Dedifferentiated amniotic fluid mesenchymal stem cell (primary cell): ENCODE measurements at regions not wholly inside any gene's neighbourhood (a gene's known extent, or its start where the extent isn't known, plus 50 kb on each side); places are given as distances from the start of the nearest gene placed in this dataset.
"Not testable (repeated sequence)": the region's sequence is repeated elsewhere in the genome, so short reads cannot be mapped to it uniquely, and the experiment has no call there.

ENCODE experiments used
- DNase-seq: peaks from one replicate; pipeline ENCODE4 v3.0.0-alpha.2; 2016; ENCODE audit errors: extremely low spot score

DNA sequence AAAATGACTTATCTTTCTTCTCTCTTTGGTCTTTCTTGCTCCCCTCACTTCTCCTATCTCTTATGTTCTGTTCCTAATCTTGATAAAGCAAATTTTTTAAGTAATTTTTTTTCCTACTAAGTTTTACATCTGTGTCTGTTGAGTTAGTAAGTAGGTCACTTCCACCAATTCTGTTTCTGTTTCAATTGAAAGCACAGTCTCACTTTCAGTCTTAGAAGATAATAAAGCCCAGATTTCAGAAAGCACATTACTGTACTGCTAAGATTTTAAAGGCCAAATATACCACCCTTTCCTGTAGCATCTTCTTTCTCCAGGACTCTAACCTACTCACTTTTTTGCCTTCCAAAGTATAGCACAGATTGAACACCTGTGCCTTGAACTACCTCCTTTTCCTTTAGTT, 866.1 kb upstream of the ADGRB3 start:
- DNase-seq: no peak

DNA sequence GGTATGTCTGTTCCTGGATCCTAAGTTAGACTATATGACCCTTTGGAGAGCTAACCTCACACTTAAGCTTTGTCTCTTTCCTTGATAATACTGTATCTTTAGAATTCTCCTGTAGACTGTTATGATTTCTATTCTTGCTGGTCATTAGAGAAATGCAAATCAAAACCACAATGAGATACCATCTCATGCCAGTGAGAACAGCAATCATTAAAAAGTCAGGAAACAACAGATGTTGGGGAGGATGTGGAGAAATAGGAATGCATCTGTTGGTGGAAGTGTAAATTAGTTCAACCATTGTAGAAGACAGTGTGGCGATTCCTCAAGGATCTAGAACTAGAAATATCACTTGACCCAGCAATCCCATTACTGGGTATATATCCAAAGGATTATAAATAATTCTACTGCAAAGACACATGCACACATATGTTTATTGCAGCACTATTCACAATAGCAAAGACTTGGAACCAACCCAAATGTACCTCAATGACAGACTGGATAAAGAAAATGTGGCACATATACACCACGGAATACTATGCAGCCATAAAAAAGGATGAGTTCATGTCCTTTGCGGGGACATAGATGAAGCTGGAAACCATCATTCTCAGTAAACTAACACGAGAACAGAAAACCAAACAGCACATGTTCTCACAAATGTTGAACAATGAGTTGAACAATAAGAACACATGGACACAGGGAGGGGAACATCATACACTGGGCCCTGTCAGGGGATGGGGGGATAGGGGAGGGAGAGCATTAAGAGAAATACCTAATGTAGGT, 867.8 kb upstream of the ADGRB3 start:
- not testable (repeated sequence) for DNase-seq

DNA sequence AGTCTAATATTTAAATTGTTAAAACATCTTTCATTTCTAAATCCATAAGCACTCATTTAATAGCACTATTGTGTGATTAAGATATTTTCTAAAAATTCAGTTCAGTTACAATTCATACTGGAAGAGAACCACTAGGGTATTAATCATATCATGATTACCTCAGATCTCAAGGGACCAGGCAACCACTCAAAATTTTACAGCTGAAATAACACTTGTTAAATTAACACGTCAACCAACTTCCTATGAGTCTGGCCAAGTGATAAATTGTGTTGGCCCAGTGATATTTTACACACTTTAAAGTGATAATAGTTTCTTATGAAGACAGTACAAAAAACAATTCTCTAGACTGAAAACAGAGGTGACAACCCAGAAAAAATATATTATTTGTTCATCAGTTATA, 869.0 kb upstream of the ADGRB3 start:
- no peak for DNase-seq

DNA sequence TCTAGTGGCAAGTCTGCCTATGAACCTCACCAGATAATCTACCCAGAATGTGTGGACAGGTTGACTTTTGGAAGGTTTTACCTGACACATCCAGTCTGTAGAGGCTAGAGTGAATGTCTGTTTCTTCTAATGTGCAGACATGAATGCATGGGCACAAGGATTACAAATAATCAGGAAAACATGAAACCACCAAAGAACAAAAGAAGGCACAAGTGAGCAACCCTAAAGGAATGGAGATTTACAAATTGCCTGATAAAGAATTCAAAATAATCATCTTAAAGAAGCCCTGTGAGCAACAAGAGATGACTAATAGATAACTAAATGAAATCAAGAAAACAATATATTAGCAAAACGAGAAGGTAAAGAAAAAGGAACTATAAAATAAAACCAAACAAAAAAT, 876.1 kb upstream of the ADGRB3 start:
- DNase-seq: no peak

DNA sequence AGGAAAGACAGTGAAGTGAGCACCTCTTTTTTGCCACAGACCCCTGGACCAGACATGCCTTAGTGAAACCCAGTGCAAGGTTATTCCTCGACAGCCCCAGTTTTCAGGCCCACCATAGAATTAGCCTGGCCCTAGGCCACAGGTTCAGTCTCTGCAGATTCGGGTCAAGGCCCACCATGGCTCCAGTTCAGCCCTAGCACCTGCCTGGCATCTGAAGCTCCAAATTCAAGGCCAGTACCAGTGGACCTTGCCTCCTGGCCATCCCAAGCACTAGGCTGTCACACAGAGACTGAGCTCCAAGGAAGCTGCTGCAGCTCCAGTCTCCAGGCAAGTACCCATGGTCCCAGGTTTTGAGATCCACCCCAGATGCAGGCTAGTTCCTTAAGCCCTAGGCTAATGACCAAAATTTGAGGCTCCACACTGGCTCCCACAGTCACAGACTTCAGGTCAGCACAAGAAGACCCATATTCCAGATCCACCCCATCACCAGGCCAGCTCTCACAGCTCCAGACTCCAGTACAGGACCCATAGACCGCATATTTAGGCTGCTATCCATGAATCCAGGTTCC, 877.5 kb upstream of the ADGRB3 start:
- DNase-seq: no peak

DNA sequence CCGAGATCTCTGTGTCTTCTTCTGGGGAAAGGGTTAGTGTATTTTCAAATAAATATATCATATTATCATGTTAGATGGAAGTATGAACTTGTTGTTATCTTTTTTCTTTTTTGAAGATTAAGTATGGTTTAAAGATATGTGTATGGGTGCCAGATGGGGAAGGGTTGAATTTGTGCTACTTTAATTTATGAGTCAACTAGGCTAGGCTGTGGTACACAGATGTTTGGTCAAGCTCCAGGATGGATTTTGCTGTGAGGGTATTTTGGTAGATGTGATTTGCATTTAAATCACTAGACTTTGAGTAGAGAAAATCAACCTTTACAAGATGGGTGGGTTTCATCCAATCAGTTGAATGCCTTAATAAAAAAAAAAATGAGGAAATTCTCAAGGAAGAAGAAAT, 886.6 kb upstream of the ADGRB3 start:
- DNase-seq: no peak

DNA sequence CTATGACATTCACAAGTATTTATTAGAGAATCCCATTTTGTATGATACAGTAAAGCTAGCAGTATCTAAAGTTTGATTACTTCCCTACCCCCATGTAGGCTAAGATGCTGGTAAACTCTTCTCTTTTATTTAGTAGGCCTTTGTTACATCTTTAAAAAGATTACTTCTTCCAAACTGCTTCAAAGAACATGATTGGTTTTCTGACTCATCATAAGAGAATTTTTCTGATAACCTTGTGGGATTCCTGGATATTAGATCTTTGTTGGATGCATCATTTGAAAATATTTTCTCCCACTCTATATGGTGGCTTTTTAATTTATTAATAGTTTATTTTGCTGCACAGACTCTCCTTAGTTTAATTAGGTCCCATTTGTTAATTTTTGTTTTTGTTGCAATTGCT, 898.3 kb upstream of the ADGRB3 start:
- DNase-seq: no peak

DNA sequence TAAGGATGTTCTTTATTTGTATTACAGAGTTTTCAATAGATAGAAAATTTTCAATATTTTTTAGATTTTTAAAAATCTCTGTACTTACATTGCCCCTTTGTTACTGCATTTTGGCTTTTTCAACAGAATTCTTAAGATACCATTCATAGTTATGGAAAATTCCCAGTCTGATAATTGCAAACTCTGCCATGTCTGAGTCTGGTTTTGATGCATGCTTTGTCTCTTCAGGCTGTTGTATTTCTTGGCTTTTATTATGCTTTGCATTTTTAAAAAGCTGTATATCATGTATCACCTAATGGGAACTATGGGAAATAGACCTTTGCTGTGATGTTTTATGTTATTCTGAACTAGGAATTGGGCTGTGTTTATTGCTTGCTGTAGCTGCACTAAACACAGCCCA, 898.9 kb upstream of the ADGRB3 start:
- DNase-seq: no peak

DNA sequence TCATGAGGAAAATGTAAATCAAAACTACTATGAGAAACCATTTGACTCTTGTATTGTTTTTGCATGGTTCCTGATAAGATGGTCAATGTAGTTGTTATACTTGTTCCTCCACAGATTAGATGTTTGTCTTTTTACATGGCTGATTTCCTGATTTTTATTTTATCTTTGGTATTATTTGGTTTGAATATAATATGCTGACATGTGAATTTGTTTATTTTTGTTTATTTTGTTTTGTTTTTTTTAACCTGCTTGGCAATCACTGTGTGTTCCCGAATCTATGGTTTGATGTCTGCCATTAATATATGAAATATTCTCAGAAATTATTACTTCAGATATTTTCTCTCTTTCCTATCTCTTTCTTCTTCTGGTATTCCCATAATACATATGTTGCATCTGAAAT, 899.5 kb upstream of the ADGRB3 start:
- DNase-seq: no peak

DNA sequence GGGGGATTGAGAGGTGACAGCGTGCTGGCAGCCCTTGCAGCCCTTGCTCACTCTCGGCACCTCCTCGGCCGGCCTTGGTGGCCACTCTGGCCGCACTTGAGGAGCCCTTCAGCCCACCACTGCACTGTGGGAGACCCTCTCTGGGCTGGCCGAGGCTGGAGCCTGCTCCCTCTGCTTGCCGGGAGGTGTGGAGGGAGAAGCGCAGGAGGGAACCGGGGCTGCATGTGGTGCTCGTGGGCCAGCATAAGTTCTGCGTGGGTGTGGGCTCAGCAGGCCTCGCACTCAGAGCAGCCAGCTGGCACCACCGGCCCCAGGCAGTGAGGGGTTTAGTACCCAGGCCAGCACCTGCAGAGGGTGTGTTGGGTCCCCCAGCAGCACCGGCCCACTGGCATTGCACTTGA, 912.2 kb upstream of the ADGRB3 start:
- no peak for DNase-seq

DNA sequence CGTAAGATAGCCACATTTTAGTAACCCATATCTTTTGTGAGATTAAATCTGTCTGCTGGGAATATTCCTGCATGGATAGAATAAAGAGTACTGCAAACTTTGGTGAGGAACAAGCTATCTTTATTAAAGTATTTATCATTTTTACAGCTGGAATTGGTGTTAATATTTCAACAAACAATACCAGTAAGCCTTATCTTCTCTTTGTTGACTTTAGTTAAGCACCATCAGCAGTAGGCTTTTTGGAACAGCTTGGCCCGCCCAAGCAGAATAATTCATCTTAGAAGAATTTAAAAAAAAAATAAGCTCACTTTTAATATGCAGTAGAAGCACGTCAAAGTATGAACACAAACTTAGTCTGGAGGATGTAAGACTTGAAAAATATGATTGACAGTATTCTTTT, 917.8 kb upstream of the ADGRB3 start:
- no peak for DNase-seq

DNA sequence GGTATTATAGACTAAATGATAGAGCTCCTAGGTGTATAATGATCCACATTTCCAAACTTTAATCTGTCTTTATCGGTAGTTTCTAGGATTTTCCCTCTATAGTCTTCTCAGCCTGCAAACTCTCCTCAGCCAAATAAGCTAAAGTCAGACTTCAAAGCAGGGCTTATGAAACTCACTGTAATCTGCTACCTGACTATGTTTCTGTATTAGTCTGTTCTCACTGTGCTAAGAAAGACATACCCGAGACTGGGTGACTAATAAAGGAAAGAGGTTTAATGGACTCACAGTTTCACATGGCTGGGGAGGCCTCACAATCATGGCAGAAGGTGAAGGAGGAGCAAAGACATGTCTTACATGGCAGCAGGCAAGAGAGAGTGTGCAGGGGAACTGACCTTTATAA, 928.7 kb upstream of the ADGRB3 start:
- no peak for DNase-seq

DNA sequence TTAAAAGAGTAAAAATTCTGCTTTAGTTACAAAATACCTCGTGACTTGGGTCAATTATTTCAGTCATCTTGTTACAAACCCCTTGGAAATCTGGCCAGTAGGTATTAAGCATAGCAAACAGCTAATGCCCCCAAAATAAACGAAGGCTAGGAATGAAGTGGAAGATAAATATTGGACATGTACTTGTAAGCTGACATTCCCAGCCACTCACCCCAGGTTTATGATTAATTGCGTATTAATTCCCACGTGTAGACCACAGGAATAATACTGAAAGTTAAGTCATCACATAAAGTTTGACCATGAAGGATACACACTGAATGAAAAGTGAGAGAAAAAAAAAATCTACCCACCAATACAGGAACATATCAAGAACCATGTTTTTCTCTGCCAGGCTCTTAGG, 936.5 kb upstream of the ADGRB3 start:
- no peak for DNase-seq

DNA sequence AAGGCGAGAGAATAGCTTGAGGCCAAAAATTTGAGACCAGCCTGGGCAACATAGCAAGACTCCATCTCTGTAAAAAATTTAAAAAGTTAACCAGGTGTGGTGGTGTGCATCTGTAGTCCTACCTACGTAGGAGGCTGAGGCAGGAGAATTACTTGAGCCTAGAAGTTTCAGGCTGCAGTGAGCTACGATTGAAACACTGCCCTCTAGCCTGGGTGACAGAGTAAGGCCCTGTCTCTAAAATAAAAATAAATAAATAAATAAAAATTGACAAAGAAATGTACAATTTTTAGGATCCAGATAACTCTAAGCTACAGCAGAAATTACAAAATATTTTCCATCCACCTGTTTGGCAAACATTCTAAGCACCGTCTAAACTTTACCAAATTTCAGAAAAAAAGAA, 941.0 kb upstream of the ADGRB3 start:
- no peak for DNase-seq

DNA sequence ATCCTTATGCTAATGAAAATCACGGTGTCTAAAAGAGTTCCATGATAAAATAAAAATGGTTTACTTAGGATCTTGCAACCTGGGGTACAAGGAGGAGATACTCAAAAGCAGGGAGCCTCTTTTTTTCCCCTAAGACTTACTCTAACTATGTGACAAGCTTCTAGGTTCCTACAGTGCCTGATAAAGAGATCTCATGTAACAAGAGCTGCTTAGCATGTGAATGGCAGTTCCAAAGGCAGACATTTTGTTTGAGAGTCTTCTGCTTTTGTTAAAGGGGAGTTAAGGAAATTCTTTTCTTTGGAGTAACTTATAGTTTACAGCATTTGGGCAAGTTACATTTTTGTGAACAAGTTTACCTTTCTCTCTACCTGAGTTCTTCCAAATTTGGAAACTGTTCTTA, 945.8 kb upstream of the ADGRB3 start:
- no peak for DNase-seq

DNA sequence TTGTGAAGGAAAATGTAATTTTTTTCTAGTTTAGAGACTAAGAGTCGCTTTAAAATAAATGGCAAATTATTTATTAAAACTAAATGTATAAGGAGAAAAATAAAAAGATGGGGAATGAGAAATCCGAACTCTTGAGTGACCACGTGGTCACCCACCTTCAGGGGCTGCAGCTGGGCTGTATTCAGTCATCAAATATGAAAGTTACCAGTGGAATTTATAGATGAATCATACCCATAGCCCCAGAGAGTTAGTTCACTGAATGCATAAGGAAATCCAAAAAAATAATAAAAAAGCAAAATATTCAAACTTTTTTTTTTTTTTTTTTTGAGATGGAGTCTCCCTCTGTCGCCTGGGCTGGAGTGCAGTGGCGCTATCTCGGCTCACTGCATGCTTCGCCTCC, 947.7 kb upstream of the ADGRB3 start:
- no peak for DNase-seq

DNA sequence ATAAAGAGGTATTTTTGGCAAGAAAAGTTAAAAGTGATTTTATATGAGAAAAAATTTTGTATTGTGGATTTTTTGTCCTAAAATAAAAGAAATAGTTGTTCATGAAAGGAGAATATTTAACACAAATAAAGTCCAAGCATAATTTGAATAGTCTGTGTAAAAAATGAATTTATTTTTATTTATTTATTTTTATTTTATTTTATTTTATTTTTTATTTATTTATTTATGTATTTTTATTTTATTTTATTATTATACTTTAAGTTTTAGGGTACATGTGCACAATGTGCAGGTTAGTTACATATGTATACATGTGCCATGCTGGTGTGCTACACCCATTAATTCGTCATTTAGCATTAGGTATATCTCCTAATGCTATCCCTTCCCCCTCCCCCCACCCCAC, 948.9 kb upstream of the ADGRB3 start:
- not testable (repeated sequence) for DNase-seq

DNA sequence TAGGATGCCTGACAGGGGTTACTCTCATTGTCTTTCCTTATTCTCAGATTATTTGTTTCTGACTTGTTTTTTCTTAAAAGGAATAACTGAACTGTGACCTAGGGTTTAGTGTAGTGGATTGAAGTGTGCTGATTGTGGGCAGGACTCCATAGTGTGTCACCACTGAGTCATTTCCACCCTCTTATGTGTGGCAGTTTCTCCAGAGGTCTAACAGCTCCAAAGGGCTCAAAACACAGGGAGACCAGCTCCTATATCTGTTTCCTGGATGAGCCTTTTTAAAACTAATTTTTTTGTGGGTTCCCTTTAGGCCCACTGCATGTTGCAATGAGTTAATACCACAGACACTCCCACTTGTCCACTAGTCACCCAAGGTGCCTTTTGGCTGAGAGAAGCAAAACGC, 951.1 kb upstream of the ADGRB3 start:
- DNase-seq: peak; percentile 30

DNA sequence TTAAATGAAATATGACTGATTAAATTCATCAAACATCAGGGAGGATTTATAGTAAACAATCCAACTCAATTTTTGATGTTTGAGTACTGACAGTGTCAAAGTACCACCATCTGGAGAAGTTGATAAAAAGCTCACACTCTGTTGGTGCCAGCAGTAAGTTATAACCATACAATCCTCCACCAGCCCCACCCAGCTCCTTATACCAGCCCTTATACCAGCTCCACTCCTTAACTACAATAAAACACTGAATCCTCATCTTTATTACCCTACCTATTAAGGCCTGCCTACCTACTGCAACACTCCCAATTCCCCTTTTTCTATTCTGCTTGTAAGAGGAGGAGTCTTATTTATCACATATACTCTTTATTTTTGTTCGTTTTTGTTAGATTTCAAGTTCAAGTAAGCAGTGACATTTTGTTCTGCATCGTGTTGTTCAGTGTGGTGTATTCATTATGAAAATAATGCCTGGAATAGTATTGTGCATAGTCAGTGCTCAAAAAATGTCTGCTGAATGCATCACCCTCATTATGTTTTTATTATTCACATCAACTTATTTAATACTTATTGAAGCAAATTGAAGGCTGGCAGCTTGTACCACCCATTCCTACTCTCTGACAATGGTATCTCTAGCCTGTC, 954.7 kb upstream of the ADGRB3 start:
- DNase-seq: no peak

DNA sequence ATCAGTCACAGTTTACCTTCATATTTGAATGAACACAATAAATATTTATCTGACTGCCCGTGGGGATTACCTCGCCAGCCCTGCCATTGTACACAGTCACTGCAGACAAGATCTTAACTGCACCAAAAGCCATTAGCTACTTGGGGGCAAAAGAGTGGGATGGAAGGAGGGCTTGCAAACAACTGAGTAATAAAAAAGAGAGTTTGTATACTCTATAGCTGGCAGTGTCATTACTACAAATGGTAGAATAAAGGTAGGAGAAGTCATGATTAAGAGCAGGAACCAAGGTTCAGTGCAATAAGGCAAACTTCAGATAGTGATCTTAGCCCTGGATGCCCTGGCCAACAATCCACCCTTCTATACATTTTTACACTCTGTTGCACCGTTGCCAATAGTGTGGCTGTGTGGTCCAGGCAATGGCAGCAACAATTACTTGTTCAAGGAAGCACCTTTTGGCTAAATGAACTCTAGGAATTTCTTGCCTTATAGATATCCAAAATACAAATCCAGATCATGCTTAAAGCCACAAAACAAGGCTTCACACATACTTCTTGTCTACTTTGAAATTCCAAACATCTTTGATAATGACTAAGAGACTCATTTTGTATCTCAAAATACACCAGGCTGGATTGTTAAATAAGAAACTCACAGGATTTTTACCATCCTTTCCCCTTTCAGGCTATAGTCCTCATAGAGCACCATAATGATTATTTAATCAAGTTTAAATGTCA, 955.4 kb upstream of the ADGRB3 start:
- no peak for DNase-seq

DNA sequence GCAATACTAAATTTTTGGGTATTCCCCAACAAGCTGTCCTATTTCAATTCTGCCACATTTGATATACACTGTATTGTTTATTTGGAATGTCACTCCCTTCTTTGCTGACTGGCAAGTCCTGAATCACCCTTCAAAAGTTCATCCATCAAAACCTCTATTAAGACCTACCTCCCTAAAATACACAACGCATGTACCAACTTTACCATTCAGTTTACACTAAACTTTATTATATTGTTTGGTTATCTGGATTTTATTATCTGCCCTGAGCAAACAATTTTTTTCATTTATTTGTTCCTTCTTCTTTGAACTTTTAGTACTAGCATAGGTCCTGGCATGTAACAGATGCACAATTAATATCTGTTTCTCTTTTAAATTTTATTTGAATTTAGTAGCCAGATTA, 958.2 kb upstream of the ADGRB3 start:
- no peak for DNase-seq

DNA sequence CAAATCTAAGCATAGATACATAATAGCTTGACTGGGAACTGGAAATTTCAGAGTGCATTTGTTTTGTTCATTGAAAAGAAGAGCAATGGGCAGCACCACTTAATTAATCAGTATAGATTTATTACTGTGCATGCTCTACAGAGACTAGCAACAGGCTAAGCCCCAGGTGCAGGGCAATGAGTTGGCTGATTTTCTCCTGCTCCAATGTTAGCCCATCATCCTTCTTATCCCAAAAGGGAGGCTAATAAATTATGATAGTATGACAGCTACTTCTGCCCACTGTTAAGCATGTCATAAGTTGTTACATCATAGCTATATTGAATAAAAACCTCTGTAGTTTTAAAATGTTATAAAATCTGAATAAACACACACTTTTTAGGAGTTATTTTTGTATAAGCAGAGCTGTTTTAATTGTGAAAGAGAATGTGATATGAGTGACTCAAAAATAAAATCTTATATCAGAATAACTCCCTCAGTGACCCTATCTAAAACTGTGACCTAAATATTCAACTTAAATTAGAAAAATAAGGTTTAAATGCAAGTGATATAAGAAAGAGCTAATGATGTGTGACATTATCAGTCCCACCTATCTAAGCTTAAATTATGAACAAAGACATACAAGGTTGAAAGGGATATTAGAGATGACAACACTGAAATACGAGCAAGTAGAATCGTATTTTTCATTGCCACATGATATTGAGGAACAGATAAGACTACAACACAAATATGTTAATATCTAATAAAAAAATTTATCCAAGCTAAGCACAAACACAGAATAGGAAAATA, 967.3 kb upstream of the ADGRB3 start:
- no peak for DNase-seq
